ENCODE measurements at regions not wholly inside any gene's neighbourhood (a gene's known extent, or its start where the extent isn't known, plus 50 kb on each side); places are given as distances from the start of the nearest gene placed in this dataset.
"Not testable (repeated sequence)": the region's sequence is repeated elsewhere in the genome, so short reads cannot be mapped to it uniquely, and the experiment has no call there.

DNA sequence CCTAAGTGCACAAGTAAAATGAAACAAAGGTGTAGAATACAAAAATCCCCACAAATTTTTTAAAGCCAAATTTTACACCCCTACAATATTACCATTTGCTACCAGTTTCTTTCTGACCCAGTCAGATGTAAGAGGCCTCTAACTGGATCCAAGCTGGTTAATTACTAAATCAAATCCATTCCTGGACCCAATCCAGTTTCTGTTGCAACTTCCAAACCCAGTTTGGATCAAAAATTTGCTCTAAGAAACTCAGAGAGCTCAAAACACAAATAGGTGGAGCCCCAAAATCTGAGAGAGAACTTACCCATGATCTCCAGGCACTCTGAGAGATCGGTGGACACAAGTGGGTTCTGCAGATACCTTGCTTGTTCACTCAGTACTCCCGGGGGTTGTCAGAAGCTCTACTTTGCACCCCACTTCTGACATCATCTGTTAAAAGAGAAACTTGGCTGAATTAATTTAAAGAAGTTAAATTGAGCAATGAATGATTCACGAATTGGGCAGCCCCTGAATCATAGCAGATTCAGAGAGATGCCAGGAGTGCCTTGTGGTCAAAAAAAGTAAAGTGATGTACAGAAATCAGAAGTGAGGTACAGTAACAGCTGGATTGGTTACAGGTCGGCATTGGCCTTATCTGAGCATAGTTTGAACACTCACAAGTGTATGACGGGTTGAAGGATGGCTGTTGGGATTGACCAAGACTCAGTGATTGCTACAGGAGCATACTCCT is 448.0 kb downstream of the KCNT2 start:
- no peak for DNase-seq (ENCODE audit: low spot score)

DNA sequence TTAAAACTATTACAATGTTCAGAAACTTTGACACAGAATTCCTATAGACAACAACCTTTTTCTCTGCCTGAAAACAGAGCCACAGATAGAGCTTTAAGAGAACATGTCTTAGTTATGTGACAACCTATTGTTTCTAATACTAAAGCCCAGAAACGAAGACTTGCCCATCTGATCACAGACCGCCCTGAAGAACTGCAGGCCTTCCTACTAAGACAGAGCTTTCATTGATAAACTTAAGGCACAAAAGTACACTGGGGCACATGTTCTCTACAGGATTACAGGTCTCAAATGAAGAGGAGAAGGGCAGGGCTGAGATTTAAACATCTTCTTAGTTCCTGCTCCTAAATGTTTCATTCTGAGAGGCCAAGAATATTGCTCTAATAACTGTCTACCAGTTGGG is 452.7 kb downstream of the KCNT2 start:
- no peak for DNase-seq (ENCODE audit: low spot score)

DNA sequence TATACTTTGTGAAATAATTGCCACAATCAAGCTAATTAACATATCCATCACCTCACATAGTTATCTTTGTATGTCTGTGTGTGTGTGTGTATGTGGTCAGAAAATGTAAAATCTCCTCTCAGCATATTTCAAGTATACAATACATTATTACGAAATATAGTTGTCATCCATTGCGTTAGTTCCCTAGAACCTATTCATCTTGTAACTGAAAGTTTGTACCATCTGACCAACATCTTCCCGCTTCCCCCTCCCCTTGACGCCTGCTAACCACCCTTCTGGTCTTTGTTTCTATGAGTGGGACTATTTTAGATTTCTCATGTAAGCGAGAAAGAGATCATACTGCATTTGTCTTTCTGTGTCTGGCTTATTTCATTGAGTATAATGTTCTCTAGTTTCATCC is 455.3 kb downstream of the KCNT2 start:
- DNase-seq (ENCODE audit: low spot score): no peak

DNA sequence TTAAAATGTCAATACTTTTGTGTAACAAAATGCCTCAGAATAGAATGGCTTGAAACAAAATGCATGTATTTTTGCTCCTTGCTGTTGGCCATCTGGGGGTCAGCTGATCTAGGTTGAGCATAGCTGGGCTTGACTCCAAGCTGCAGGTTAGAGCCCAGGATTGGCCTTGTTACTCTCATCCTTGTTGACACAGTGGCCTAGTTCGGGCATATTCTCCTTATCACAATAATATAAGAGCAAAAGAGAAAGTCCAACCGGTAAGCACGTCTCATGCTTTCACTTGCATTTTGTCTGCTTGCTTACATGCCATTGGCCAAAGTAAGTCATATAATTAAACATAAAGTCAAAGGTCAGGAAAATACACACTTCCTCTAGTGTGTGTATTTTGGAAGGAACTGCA is 456.2 kb downstream of the KCNT2 start:
- no peak for DNase-seq (ENCODE audit: low spot score)

DNA sequence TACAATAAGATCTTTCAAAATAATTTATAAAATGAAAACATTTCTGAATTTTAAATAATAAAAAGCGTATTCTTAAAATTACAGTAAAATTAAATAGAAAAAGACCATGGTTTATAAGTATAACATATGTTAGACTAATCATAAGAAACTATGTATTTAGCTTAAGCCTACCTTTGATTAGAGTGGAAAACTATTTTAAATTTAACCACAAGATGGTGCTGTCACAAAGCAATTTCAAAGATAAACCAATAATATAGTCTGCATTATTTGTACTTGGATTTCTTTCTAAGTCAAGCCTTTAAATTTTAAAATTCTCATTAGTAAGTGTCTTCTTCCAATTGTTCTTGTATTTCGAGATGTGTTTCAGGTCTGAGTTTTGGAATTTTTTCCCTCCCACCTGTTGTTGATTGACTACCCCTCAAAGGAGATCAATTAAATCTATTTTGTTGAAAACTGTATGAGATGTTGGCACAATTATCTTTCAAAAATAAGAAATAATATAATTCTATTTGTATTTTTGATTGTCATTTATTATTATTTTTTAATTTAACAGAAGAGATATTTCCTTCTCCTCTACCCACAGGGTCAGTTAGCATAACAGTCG is 459.8 kb downstream of the KCNT2 start:
- DNase-seq (ENCODE audit: low spot score): peak; percentile 7

DNA sequence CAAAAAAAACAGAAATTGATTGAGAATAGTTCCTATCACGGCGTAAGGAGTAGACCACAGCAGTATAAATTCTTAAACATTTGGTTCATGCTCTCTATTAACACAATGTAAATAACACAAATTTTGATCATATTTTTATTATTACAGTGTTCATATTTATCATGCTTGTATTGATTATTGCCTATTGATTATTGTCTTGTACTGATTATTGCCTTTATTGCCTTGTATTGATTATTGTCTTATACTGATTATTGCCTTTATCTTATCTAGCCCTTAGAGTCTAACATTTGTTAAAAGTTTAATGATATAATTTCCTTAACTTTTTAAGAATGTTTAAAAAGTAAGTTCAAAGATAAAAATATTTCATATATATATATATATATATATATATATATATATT is 460.7 kb downstream of the KCNT2 start:
- DNase-seq (ENCODE audit: low spot score): no peak

DNA sequence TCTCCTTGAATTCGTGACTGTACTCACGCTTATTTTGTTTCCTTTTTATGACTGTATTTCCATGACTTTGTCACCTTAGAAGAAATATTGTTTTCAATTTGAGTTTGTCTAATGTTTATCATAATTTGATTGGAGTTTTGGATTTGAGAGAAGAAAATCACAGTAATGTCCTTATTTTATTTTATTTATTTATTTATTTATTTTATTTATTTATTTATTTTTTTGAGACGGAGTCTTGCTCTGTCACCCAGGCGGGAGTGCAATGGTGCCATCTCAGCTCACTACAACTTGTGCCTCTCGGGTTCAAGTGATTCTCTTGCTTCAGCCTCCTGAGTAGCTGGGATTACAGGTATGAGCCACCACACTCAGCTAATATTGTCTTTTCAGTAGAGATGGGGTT is 463.1 kb downstream of the KCNT2 start:
- not testable (repeated sequence) for DNase-seq (ENCODE audit: low spot score)

DNA sequence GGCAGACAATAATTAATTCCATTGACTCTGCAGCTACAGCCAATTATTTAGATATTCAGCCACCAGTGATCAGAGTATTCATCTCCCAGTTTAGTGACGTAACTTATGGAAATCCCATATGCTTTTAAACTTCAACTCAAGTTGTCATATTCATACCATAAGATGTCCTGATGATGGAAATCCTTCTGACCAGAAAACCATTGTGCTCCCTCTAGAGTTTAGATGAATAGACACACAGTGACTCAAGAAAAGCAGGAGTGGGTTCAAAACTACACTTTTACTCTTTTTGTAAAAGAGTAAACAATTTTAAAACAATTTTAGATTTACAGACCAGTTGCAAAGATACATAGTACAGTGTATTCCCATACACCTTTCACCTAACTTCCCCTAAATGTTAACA is 463.7 kb downstream of the KCNT2 start:
- DNase-seq (ENCODE audit: low spot score): no peak

DNA sequence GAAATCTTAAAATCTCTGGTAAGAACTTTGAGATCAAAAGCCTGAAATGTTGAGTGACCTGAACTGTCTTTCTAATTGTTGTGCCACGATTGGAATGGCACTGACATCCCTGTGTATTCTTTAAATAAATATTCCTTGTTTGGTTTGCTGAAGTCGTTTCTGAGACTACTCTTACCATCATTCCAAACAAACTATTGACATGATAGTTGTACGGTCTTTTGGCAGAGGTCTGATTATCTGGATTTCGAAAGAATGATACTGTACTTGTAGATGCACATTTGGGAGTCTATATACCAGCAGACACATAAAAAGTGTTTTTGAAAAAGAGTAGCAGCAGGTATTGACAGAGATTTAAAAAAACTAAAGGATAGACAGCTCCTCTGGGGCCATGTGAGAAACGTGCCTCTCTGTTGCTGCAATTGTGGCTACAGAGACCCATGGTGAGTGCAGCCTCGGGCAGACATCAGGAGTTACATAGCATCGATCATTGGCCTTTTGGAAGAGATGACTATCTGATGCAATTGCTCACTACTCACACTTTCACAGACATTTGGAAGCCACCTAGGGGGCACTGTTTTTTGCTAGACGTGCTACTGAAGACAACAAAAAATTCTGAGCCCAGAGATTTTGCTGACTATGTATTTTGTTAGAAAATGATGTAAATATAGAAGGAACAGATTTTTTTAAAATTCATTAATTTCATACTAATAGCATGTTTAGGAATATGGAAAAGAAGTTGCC is 464.5 kb downstream of the KCNT2 start:
- DNase-seq (ENCODE audit: low spot score): no peak

DNA sequence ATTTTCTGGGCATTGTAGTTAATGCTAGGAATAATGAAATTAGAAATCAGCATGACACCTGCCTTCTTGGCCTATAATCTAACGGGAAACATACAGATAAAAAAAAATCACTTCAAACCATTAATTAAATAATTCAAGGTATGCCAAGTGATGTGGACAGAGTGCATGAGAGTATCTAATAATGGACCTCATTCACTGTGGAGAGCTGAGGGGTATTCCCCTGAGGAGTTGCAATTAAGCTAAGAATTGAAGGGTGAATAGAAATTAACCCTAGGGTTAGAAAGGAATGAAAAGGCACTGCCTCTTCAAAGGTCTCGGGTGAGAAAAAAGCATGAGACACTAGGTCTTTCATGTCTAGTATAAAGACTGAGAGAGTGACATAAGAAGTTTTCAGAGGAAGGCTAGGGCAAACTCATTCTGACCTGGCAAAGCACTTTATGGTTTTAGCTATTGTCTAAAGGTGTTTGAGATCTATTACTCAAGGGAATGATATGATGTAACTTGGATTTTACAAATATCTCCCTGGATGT is 466.1 kb downstream of the KCNT2 start:
- DNase-seq (ENCODE audit: low spot score): no peak

DNA sequence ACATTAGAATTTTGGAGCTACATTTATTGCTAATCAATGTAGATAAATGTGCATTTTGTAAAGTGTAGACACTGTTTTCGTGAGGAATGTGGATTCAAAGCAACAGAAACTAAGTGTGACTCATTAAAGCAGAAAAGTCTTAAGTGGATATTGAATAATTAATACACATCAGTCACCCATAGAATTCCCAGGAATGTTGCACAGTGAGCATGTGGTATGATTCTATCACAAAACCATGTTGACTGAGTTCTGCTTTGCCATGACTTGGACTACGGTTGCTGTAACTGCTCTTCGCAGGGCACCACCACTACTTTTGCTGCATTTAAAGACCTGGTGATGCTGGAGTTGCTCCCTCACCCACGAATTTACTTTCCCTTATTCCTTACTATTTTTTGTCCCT is 471.8 kb downstream of the KCNT2 start:
- DNase-seq (ENCODE audit: low spot score): no peak

DNA sequence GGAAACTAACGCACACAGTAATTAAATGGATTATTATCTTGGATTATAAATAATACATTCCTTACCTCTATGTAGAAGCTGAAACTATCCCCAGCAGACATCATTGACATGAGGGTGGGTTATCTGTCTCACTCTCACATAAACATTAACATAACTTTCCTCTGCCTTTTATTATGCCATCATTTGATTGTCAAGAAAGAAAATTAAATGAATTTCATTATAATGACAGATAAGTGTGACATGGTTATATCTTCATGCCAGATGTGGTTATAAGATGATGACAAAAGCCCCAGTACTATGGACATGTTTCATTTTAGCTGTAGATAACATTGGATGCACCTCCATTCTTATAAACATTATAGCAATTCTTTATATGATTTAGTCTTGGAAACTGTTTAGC is 476.5 kb downstream of the KCNT2 start:
- no peak for DNase-seq (ENCODE audit: low spot score)

DNA sequence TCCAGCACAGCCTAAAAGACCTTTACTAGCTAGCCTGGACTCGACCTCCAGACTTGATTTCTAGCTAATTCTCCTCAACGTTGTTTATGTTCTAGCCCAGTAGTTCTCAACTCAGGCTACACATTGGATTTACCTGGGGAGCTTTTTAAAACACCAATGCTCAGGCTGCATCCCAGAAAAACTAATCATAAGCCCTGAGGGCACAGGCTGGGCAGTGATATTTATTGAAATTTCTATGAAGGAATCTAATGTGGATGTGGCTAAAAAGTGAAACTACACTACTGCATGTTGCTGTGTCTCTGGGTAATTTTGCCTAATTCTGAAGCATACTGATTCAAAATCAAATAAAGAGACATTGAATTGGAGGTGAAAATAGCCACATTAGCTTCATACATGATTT is 479.4 kb downstream of the KCNT2 start:
- DNase-seq (ENCODE audit: low spot score): no peak

DNA sequence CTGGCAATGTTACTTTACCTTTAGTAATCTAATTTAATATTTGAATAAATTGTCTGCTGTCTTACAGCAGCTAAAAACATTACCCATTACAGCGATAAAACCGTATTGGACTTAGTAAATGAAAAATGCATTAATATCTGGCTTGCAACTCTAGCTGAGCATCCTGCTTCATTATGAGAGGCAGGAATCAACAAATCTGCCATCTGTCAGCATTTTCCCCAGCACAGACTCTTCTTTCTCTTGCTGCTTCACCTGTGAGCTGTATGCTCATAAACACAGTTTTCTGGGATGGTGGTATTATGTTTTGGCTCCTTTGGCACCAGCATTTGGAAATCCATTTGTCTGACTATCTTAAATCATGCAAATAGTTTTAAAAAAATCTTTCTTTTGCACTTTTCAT is 487.1 kb downstream of the KCNT2 start:
- DNase-seq (ENCODE audit: low spot score): no peak

DNA sequence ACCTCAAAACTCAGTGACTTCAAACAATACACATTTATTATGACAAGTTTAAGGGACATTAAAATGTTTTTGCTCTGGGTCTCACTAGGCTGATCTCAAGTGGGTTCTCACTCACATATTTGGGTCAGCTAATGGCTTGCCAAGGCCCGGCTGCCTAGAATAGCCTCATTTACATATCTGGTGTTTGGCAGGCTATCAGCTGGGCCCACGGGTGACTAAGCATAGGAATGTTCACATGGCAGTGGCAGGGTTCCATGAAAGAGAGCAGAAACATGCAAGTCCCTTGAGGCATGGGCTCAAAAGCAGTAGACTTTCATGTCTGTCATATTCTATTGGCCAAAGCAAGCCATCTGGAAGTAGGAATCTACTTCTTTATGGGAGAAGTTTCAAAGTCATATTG is 492.6 kb downstream of the KCNT2 start:
- peak; percentile 48 for DNase-seq (ENCODE audit: low spot score)

DNA sequence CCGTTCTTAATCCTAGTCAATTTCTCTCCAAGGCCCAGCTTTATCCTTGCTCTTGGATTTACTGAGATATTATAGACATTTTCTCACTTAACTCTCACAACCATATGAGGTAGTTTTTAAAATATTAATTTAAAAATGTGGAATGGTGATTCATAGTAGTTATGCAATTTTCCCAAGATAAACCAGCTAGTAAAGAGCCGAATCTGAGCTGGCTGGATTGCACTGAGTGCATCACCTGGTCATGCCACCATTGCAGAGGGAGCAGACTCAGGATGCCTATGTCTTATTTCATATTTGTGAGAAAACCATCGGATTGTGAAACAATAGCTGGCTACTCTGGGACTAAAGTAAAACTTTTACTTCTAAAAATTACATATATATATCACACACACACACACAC is 494.0 kb downstream of the KCNT2 start:
- DNase-seq (ENCODE audit: low spot score): no peak

DNA sequence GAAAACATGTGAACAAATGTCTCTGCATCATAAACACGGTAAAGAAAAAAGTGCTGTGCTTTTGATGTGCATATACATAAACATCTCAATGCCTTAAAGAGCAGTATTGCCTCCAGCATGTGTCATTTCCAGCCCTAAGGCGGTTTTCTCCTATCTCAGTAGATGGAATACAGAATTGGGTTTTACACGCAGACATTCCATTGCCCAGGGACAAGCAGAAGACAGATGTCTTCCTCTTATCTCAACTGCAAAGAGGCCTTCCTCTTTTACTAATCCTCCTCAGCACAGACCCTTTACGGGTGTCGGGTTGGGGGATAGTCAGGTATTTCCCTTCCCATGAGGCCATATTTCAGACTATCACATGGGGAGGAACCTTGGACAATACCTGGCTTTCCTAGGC is 499.2 kb downstream of the KCNT2 start:
- not testable (repeated sequence) for DNase-seq (ENCODE audit: low spot score)

DNA sequence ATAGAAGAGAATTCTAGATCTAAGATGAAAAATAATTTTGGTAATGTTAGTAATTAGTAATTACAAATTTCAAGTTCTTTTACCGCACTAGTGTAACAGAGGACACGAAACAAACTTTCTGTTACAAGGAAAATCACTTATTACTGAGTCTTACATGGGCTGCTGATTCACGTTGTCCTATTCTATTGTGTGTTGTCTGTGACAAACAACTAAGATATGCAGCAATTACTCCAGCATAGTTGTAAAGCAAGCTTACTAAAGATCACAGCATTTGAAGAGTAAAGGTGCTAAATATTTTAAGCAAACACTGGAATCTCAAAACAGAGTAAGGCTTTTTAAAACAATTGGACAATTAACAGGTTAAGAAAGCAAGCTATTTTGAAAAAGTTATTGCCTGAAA is 502.3 kb downstream of the KCNT2 start:
- DNase-seq (ENCODE audit: low spot score): no peak

DNA sequence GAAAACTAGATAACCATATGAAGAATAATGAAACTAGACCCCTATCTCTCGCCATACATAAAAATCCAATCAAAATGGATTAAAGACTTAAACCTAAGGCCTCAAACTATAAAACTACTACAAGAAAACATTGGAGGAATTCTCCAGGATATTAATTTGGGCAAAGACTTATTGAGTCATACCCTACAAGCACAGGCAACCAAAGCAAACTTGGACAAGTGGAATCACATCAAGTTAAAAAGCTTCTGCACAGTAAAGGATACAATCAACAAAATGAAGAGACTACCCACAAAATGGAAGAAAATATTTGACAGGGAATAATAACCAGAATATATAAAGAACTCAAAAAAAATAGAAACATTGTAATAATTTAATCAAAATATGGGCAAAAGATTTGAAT is 505.4 kb downstream of the KCNT2 start:
- no peak for DNase-seq (ENCODE audit: low spot score)

DNA sequence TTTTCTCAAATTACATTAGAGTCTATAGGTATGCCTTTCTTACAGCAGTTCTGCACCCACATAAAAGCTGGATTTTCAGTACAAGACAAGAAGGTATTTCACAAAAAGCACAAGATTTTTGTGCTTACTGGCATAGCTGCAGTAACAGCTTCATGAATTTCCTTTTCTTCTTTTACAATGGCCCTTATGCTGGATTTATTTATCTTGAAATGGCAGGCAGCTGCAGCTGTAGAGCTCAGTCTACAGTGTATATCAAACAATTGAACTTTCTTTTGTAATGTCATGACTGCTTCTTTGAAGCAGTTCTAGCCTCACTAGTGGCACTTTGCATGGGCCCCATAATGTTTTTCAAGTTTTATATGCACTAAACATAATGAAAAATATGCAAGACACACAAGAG is 510.2 kb downstream of the KCNT2 start:
- peak; percentile 14 for DNase-seq (ENCODE audit: low spot score)

DNA sequence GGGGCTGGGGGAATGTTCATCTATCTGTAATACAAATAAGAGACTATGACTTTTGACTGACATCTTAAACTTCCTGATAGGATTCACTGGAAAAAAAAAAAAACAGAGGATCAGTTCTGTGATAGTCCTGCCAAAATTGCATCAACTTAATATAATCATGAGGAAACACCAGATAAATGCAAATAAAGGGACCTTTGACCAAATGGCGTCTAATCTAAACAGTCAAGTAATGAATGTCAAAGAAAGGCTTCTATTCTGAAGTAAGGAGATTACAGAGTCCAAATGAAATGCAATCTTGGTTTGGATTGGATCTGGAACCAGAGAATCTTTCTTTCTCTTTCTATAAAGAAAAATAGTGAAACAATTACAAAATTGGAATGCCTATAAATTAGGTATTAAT is 513.4 kb downstream of the KCNT2 start:
- no peak for DNase-seq (ENCODE audit: low spot score)

DNA sequence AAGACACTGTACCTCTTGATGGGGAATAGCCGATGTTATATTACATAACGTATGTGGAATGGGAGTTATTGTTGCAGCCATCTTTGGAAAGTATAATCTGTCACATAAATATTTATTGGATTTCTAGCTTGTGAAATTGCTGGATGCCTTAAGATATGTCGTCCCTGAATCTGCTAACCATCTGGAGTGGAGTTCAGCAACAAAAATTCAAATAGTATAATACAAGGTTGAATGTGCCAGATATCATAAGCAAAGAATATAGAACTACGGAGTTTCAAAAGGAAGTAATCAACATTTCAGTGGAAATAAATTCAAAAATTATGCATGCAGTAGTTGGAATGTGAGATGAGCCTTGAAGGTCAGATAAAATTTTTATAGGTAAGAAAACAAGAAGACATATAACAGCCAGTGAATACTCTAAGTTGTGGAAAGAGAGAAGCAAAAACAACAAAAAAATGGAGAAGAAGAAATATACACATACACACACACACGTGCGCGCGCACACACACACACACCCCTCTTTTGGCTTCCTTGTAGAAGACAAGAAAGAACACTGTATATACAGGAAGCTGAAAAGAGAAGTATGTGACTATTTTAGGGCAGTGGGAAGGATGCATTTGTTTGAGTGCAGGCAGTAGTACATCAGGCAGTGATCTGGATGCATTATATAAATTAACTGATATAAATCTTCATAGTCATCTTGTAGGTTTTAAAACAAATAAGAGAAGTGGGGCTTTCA is 516.7 kb downstream of the KCNT2 start:
- DNase-seq (ENCODE audit: low spot score): no peak

DNA sequence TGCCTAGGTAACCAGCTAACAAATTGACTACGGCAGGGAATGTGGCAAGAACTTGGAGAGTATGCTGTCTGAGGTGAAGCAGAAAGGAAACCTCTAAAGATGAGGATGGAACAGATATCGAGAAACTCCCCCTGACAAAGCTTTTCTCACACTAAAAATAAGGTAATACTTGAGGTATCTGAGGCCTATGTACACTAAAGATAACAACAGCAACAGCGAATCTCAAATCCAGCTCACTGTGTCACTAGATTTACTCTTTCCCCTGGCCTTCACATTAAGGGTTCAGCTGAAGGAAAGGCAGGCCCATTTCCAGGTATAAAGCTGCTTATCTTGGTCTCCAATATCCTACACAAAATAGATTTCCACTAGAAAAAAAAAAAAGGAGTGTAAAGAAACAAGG is 518.0 kb downstream of the KCNT2 start:
- DNase-seq (ENCODE audit: low spot score): no peak
